K562 (cell line): ENCODE measurements at regions not wholly inside any gene's neighbourhood (a gene's known extent, or its start where the extent isn't known, plus 50 kb on each side); places are given as distances from the start of the nearest gene placed in this dataset.

Experiments used
- CTCF ChIP-seq, 3 experiments: IDR thresholded peaks in 2 of 3; conservative IDR thresholded peaks in 1 of 3; 2 replicates each; pipeline ENCODE4 v1.5.1; 2011 to 2012; ENCODE audit warnings: low read length in 3 of 3, mild to moderate bottlenecking in 3 of 3, control low read depth in 2 of 3, improper control_type of control experiment in 1 of 3, inconsistent platforms in 1 of 3, low read depth in 1 of 3, mixed read lengths in 1 of 3, moderate library complexity in 1 of 3; ENCODE audit not compliant: insufficient read depth in 2 of 3
- ERF ChIP-seq: fragments of 450-650 bp; formaldehyde crosslinking; IDR thresholded peaks from 2 replicates; pipeline ENCODE4 v1.4.0; 2020; ENCODE audit warnings: mild to moderate bottlenecking, mixed read lengths
- HDAC6 ChIP-seq: IDR thresholded peaks from 2 replicates; pipeline ENCODE4 v1.6.1; 2012; ENCODE audit warnings: low read depth, mild to moderate bottlenecking, control low read depth, inconsistent platforms, low read length, moderate library complexity
- KDM1A ChIP-seq, 2 experiments: fragments of 450-650 bp; IDR thresholded peaks; 2 replicates each; pipeline ENCODE4 v1.6.1; 2016; ENCODE audit warnings: mild to moderate bottlenecking in 2 of 2
- MAZ ChIP-seq, 2 experiments: fragments of 450-650 bp in 1 of 2; sonication (generic) in 1 of 2; formaldehyde crosslinking; IDR thresholded peaks in 1 of 2; conservative IDR thresholded peaks in 1 of 2; 2 replicates each; pipeline versions ENCODE4 v1.4.0 to v1.5.0; 2020; ENCODE audit warnings: mild to moderate bottlenecking in 1 of 2, missing genetic modification reagents in 1 of 2
- MBD2 ChIP-seq: sonication (generic); IDR thresholded peaks from 2 replicates; pipeline ENCODE4 v1.6.1; 2016; ENCODE audit warnings: low read depth, borderline replicate concordance
- NBN ChIP-seq: fragments of 450-650 bp; IDR thresholded peaks from 2 replicates; pipeline ENCODE4 v1.6.1; 2016; ENCODE audit warnings: low read depth, mild to moderate bottlenecking
- NCOA1 ChIP-seq: fragments of 450-650 bp; IDR thresholded peaks from 2 replicates; pipeline ENCODE4 v1.6.1; 2016; ENCODE audit warnings: low read depth
- POLR2A ChIP-seq: fragments of 450-650 bp; conservative IDR thresholded peaks from 2 replicates; pipeline ENCODE4 v1.6.1; 2016
- RBM15 ChIP-seq: fragments of 200-400 bp; formaldehyde crosslinking; IDR thresholded peaks from 2 replicates; pipeline ENCODE4 v1.6.1; 2018; ENCODE audit warnings: mild to moderate bottlenecking, low read length, moderate library complexity; ENCODE audit not compliant: insufficient read depth
- ZNF274 ChIP-seq: IDR thresholded peaks from 2 replicates; pipeline ENCODE4 v1.6.1; 2011; ENCODE audit warnings: low read depth, mild to moderate bottlenecking, low read length, moderate library complexity, borderline replicate concordance
- ZNF696 ChIP-seq: fragments of 250-450 bp; sonication (Bioruptor Pico); conservative IDR thresholded peaks from 2 replicates; pipeline ENCODE4 v1.4.0; 2020; ENCODE audit warnings: mild to moderate bottlenecking, moderate library complexity
- TF ChIP-seq, protein P1 (sequence below): sonication (generic); formaldehyde crosslinking; IDR thresholded peaks from 2 replicates; pipeline ENCODE4 v1.8.0; 2023; ENCODE audit warnings: mild to moderate bottlenecking, missing genetic modification reagents
- TF ChIP-seq, protein P2 (sequence below): sonication (generic); formaldehyde crosslinking; IDR thresholded peaks from 2 replicates; pipeline ENCODE4 v1.9.0; 2022; ENCODE audit warnings: mild to moderate bottlenecking, missing genetic modification reagents

DNA sequence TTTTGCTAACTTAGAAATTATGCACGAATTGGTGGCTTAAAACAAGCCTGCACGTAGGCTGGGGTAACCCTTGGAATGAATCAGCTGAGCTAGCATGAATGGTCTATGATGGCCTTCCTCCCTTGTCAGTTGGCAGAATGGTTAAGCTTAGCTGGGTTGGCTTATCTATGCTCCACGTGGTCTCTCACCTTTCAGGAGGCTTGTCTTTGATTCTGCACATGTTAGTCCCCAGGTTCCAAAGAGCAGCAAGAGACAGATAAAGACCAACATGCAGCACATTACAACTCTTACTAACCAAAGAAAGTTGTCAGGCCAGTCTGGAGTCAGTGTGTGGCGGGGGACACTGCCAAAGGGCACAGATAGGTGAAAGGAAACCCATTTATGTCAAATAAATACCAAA lies 700.9 kb upstream of the SYT4 start:
- TF ChIP-seq CTCF (IDR thresholded peaks at IDR 0.05 in 2 of 3, conservative IDR thresholded peaks at IDR 0.05 in 1 of 3; ENCODE audit: insufficient read depth in 2 of 3, low read depth in 1 of 3, low read length in 3 of 3) = no peak
- TF ChIP-seq MBD2 = no peak
- TF ChIP-seq, protein P1, sequence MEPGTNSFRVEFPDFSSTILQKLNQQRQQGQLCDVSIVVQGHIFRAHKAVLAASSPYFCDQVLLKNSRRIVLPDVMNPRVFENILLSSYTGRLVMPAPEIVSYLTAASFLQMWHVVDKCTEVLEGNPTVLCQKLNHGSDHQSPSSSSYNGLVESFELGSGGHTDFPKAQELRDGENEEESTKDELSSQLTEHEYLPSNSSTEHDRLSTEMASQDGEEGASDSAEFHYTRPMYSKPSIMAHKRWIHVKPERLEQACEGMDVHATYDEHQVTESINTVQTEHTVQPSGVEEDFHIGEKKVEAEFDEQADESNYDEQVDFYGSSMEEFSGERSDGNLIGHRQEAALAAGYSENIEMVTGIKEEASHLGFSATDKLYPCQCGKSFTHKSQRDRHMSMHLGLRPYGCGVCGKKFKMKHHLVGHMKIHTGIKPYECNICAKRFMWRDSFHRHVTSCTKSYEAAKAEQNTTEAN (CRISPR knock-in tag) = no peak
- TF ChIP-seq NCOA1 = no peak
- no peak for TF ChIP-seq RBM15
- TF ChIP-seq KDM1A (IDR thresholded peaks at IDR 0.05) = no peak
- TF ChIP-seq NBN = no peak
- no peak for TF ChIP-seq ZNF696 (CRISPR knock-in tag)
- TF ChIP-seq POLR2A = no peak
- TF ChIP-seq, protein P2, sequence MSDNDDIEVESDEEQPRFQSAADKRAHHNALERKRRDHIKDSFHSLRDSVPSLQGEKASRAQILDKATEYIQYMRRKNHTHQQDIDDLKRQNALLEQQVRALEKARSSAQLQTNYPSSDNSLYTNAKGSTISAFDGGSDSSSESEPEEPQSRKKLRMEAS = no peak
- no peak for TF ChIP-seq ERF (CRISPR knock-in tag)
- no peak for TF ChIP-seq ZNF274
- no peak for TF ChIP-seq HDAC6
- no peak for TF ChIP-seq MAZ (CRISPR knock-in tag; conservative IDR thresholded peaks at IDR 0.05 in 1 of 2, IDR thresholded peaks at IDR 0.05 in 1 of 2)
